OCI-LY3 (cell line): ENCODE measurements at regions not wholly inside any gene's neighbourhood (a gene's known extent, or its start where the extent isn't known, plus 50 kb on each side); places are given as distances from the start of the nearest gene placed in this dataset.

Experiments used
- H2AFZ ChIP-seq: fragments of 200-600, 300-600 bp; shearing (Covaris generic); 2 replicates; pipeline ENCODE4 v1.6.0; 2014; ENCODE audit warnings: antibody characterized with exemption, low read depth, low read length
- H3K27ac ChIP-seq: fragments of 200-600, 300-600 bp; sonication (generic); 2 replicates; pipeline ENCODE4 v1.5.1; 2014; ENCODE audit warnings: mild to moderate bottlenecking, low read length, moderate library complexity, mixed read lengths
- H3K27me3 ChIP-seq: fragments of 200-600, 300-600 bp; sonication (generic); 2 replicates; pipeline ENCODE4 v1.6.1; 2014; ENCODE audit warnings: low read depth, low read length, mixed read lengths
- H3K36me3 ChIP-seq: fragments of 200-600, 300-600 bp; sonication (generic); replicated peaks from 2 replicates; pipeline ENCODE3; 2014; ENCODE audit warnings: low read depth, low read length, mixed read lengths
- H3K4me1 ChIP-seq: fragments of 300-600, 200-600 bp; sonication (generic); 2 replicates; pipeline ENCODE4 v1.6.1; 2014; ENCODE audit warnings: low read length, mixed read lengths
- H3K4me2 ChIP-seq: fragments of 200-600, 300-600 bp; sonication (generic); 2 replicates; pipeline ENCODE4 v1.6.1; 2014; ENCODE audit warnings: low read length, mixed read lengths
- H3K4me3 ChIP-seq: fragments of 300-600, 200-600 bp; sonication (generic); 2 replicates; pipeline ENCODE4 v1.5.1; 2014; ENCODE audit warnings: antibody characterized with exemption, mild to moderate bottlenecking, low read length, moderate library complexity
- H3K79me2 ChIP-seq: fragments of 300-600, 200-600 bp; shearing (Covaris generic); 2 replicates; pipeline ENCODE4 v1.6.1; 2014; ENCODE audit warnings: mild to moderate bottlenecking, low read length, mixed read lengths
- H3K9ac ChIP-seq: fragments of 300-600, 200-600 bp; shearing (Covaris generic); 2 replicates; pipeline ENCODE4 v1.6.0; 2014; ENCODE audit warnings: mild to moderate bottlenecking, low read length, moderate library complexity
- H3K9me3 ChIP-seq: fragments of 200-600, 300-600 bp; shearing (Covaris generic); 2 replicates; pipeline ENCODE4 v1.6.1; 2014; ENCODE audit warnings: low read length, mixed read lengths; ENCODE audit not compliant: insufficient read depth
- H4K20me1 ChIP-seq: fragments of 200-600, 300-600 bp; sonication (generic); 2 replicates; pipeline ENCODE4 v1.6.1; 2016; ENCODE audit warnings: low read length, mixed read lengths; ENCODE audit not compliant: insufficient read depth
- EZH2phosphoT487 ChIP-seq: fragments of 200-600 bp; shearing (Covaris generic); IDR thresholded peaks from 2 replicates; pipeline ENCODE4 v1.6.1; 2018; ENCODE audit warnings: antibody characterized with exemption, mixed run types, low read depth
- TF ChIP-seq, protein P1 (sequence below): fragments of 200-600, 300-600 bp; sonication (generic); IDR thresholded peaks from 2 replicates; pipeline ENCODE4 v1.5.1; 2014; ENCODE audit warnings: antibody characterized with exemption, low read length, low read depth

DNA sequence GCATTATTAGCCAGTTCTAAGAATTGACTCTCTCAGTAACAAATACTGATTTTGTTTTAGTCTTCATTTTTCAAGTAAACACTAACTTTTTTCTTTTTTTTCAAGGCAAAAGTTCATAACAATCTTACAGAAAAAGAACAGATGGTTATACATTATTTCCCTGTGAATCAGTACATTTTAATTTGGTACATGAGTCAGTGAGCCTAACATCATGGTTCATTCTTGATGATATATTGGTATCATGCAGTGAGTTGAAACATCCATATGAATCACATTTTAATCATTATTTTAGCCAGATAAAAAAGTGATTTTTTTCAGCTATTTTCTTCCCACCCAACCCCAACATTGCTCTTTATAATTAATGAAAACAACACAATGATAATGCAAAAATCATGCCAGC, 184.3 kb upstream of the TACR3 start:
- H3K36me3 ChIP-seq, result no peaks in the 10 kb centered on the region
- no peaks in the 10 kb centered on the region for H3K79me2 ChIP-seq
- no peak overlapping the region for H3K4me2 ChIP-seq
- no peak overlapping the region for H3K27ac ChIP-seq
- no peak overlapping the region for H3K4me3 ChIP-seq
- TF ChIP-seq, protein P1, sequence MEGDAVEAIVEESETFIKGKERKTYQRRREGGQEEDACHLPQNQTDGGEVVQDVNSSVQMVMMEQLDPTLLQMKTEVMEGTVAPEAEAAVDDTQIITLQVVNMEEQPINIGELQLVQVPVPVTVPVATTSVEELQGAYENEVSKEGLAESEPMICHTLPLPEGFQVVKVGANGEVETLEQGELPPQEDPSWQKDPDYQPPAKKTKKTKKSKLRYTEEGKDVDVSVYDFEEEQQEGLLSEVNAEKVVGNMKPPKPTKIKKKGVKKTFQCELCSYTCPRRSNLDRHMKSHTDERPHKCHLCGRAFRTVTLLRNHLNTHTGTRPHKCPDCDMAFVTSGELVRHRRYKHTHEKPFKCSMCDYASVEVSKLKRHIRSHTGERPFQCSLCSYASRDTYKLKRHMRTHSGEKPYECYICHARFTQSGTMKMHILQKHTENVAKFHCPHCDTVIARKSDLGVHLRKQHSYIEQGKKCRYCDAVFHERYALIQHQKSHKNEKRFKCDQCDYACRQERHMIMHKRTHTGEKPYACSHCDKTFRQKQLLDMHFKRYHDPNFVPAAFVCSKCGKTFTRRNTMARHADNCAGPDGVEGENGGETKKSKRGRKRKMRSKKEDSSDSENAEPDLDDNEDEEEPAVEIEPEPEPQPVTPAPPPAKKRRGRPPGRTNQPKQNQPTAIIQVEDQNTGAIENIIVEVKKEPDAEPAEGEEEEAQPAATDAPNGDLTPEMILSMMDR, result no peak
- no peak for TF ChIP-seq EZH2phosphoT487
- H3K4me1 ChIP-seq, result peaks cover 4% of the 10 kb centered on the region; the same call in 1 of the 2 replicates
- H2AFZ ChIP-seq, result no peak overlapping the region
- H3K9me3 ChIP-seq, result no peaks in the 10 kb centered on the region
- no peaks in the 10 kb centered on the region for H4K20me1 ChIP-seq
- H3K9ac ChIP-seq, result no peak overlapping the region
- no peaks in the 10 kb centered on the region for H3K27me3 ChIP-seq

DNA sequence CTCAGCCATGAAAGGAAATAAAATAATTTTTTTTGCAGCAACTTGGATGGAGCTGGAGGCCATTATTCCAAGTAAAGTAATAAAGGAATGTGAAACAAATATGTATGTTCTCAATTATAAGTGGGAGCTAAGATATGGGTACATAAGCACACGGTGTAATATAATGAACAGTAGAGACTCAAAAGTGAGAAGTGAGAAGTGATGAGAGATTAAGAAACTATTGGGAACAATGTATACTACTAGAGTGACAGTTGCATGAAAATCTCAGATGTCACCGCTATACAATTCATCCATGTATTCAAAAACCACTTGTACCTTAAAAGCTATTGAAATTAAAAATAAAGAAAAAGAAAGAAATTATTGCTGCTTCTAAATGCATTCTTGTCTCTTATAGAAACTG, 182.9 kb upstream of the TACR3 start:
- H3K36me3 ChIP-seq, result no peaks in the 10 kb centered on the region
- H3K4me2 ChIP-seq, result no peak overlapping the region

DNA sequence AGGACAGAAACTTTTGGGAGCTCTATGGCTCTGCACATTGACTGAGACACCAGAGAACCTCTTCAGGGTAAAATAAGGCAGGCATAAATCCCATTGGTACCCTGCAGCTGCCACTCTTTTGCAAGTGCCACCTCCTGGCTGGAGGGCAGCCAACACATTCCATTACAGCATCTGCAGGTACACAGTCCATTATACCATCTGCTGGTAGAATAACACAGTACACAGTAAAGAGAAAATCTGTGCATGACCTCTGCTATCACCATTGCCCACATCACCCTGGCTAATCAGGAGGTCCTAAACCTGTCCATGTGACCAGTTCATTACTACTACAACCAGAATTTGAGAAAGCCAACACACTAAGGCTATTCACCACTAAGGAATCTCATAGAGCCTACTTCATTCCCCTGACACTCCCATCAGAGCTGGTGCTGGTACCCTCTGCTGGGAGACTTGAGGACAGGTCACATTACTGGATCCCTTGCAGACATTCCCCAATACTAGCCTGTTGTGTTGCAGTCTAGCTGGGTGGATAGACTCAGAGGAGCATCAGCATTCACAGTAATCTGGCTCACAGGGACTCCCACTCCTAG, 176.2 kb upstream of the TACR3 start:
- H4K20me1 ChIP-seq, result no peaks in the 10 kb centered on the region
- no peak overlapping the region for H2AFZ ChIP-seq
- no peaks in the 10 kb centered on the region for H3K79me2 ChIP-seq
- no peak for TF ChIP-seq EZH2phosphoT487
- TF ChIP-seq, protein P1, result no peak
- H3K4me3 ChIP-seq, result no peak overlapping the region
- H3K27me3 ChIP-seq, result no peaks in the 10 kb centered on the region
- H3K27ac ChIP-seq, result no peak overlapping the region
- no peak overlapping the region for H3K9ac ChIP-seq
- H3K36me3 ChIP-seq, result no peaks in the 10 kb centered on the region
- no peaks in the 10 kb centered on the region for H3K4me1 ChIP-seq
- H3K4me2 ChIP-seq, result no peak overlapping the region
- H3K9me3 ChIP-seq, result no peaks in the 10 kb centered on the region

More for the DNA sequence above, 182.9 kb upstream of the TACR3 start:
- Histone ChIP-seq H4K20me1 (no peaks in the 10 kb centered on the region), H3K79me2 (no peaks in the 10 kb centered on the region), H3K9ac (no peak overlapping the region), H3K4me3 (no peak overlapping the region), H3K27ac (no peak overlapping the region), H3K4me1 (no peaks in the 10 kb centered on the region), H2AFZ (no peak overlapping the region), H3K27me3 (no peaks in the 10 kb centered on the region), H3K9me3 (no peaks in the 10 kb centered on the region)
- TF ChIP-seq EZH2phosphoT487, result no peak
- TF ChIP-seq, protein P1, result no peak

DNA sequence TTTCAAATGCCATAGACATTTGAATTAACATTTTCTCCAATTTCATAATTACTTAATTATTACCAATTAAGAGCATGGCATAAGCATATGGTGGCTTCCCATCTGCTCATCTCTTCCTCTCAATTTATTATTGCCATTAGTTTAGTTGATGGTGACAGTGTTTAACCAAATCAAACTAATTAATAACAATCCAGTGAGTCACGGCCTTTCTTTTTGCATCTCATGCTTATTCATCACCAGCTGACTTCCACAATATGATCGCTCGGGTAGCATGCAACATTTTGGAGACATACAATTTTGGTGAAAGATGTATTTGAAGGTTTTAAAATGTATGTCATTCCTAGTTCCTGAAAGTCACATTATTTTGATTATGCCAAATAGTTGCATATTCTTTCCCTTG, 172.8 kb upstream of the TACR3 start:
- no peaks in the 10 kb centered on the region for H3K4me1 ChIP-seq
- no peaks in the 10 kb centered on the region for H3K9me3 ChIP-seq
- no peak overlapping the region for H3K9ac ChIP-seq
- no peak overlapping the region for H3K4me3 ChIP-seq
- no peaks in the 10 kb centered on the region for H3K79me2 ChIP-seq
- H3K36me3 ChIP-seq, result no peaks in the 10 kb centered on the region
- no peak overlapping the region for H3K27ac ChIP-seq
- H3K27me3 ChIP-seq, result no peaks in the 10 kb centered on the region
- no peak for TF ChIP-seq EZH2phosphoT487
- TF ChIP-seq, protein P1, result no peak
- no peak overlapping the region for H3K4me2 ChIP-seq
- no peak overlapping the region for H2AFZ ChIP-seq
- no peaks in the 10 kb centered on the region for H4K20me1 ChIP-seq
